GF-D8 (cell line): ENCODE measurements at regions not wholly inside any gene's neighbourhood (a gene's known extent, or its start where the extent isn't known, plus 50 kb on each side); places are given as distances from the start of the nearest gene placed in this dataset.
"Not testable (repeated sequence)": the region's sequence is repeated elsewhere in the genome, so short reads cannot be mapped to it uniquely, and the experiment has no call there.

Source experiments
- DNase-seq: peaks from one replicate; lab custom pipeline; 2025; lab: John Stamatoyannopoulos, UW

DNA sequence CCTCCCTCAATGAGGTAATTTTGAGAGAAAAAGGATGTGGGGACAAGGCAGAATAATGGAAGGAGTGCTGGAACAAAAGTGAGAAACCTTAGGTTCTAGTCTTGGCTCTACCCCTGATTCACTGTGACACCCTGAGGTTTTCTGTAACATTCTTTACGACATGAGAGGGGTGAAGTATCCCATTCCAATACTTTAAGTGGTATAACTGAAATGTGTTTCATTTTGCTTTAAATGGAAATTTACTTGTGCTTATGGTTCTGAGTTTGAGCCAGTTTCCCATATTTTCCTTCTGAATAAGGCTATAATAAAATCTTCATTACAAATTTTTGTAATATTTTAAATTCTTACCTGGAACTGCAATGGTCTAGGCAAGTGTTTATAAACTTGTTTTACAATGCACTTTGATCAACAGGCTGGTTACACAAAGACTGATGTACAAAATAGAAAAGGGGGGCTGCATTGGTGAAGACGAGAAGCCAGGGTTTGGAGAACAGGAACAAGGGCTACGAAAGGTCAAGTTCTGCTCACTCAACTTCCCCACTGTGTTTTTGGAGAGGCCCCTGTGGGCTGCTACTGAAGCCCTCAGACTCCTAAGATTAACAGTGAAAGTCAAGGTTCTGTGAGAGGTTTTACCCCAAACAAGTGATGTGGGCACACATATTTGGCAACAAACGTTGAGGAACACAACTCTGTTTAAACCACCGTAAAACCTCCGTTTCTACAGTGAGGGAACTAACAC lies 171.9 kb upstream of the ELL2 start:
- DNase-seq: no peak

- DNase-seq: no peak
Observed at GRCh38 chr5:96129276-96129675, 167.6 kb upstream of the ELL2 start.

- DNase-seq: no peak
Observed at GRCh38 chr5:96128204-96128864, 166.7 kb upstream of the ELL2 start.

DNA sequence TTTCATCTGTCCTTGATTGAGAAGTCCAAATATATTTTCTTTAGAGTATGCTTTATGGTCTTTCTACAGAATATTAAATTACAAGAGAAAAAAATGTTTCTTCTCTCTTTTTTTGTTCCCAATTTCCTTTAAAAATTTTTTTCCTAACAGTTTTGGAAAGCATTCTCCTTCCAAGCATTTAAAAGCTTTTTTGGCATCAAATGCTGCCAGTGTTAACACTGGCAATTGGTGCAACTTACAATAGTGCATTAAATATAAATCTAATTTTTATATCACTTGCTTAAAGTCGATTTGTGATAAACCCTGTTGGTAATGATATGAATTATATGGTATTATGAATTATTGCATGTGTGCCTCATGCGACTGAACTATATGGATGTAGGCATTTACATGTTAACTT lies 165.9 kb upstream of the ELL2 start:
- no peak for DNase-seq

DNA sequence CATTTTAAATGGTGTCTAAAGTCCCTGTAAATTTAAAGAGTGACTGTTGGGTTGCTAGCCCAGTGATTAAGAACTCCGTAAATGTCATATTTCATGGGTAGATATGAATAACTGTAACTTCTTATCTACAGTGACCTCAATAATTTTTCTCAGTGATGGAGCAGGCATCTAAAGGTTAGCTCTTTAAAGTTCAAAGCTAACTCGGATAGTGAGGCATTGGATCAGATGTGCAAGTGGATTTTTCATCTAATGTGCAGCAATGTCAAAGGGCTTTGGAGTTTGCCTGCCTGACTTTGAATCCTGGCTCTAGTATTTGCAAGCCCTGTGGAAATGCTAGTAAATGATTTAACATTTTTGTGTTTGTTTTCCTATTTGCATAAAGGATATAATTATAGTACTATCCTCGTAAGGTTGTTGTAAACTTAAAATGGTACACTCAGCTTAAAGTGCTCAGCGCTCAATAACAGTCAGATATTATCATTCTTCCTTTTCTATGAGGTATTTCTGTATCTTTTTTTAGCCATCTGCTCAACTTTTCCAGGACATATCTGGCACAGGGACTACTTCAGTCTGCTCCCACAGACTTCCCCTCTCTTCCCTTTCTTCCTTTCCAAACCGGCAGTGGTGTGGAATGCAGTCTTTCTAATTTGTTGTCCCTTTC lies 163.7 kb upstream of the ELL2 start:
- no peak for DNase-seq

GRCh38 chr5:96124589-96124988 lies 162.9 kb upstream of the ELL2 start:
- no peak for DNase-seq

DNA sequence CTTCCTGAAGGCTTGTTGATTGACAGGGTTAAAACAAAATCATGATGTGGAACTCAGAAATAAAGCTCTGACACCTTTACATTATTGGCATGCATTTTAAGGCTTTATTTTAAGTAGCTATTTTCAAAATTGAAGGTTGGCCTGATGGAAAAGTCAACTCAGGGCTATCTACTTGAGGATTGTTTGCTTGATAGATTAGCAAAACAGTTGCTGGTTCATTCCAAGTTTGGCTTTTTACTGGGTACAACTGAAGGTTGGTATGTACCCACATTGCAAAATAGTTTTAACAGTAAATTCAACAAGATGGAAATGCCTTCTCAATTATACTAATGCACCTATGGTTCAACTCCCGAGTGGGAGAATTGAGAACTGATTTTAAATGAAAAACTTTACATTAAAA lies 161.8 kb upstream of the ELL2 start:
- no peak for DNase-seq

GRCh38 chr5:96121364-96121763 lies 159.7 kb upstream of the ELL2 start:
- no peak for DNase-seq

DNA sequence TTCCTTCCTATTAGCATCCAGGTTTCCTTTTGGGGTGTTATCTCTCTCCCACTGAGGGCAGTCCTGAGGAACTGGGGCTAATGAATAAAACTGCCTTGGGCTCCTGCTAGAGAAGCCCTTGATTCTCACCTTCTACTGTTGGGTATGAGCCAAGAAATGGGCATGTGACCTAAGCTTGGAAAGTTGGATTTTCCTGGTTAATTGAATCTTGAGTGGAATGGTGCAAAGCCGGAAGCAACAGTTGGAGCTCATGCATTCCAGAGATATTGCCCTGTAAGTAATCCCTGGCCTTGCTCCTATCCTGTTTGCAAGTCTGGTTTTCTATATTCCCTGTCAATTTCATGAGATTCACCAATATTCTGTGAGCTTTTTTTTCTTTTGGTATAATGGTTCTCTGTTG lies 158.5 kb upstream of the ELL2 start:
- DNase-seq: no peak

DNA sequence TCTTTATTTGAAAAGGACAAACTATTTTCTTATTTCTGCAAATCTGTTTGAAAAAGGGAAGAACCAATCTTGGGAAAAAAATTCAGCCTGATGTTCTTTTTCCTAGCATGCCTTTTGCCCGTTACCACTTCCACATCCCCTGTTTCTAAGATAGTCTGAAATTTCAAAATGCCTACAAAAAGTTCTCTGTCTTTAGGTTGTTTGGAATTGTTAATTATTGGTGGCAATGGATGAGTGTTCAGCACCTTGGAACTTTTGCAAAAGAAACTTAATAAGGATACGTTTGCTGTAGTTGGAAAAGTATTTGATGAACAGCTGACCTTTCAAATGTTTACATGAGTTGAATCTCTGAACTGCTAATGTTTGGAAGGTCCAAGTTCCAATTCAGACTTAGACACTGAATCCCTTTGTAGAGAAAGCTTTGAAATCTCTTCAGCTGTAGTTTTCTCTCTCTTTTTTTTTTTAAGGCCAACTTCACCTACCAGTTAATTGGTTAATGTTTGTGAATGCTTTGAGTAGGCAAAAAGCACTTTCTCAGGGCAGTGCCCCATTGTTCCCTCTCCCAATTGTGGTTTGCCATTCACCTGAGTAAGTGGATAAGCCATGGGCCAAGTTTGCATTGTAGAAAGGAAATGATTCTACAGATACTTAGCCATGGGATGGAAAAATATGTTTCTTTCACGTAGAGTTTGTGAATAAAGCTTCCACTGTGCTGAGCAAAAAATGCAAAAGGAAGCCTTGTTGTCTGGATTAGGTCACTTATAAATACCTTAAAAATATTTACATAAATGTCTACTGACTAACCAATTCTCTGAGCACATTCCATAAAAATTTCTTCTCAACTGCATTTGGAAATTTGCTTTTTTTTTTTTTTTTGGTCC lies 156.4 kb upstream of the ELL2 start:
- DNase-seq: no peak

GRCh38 chr5:96115147-96115807 lies 153.6 kb upstream of the ELL2 start:
- DNase-seq: no peak

GRCh38 chr5:96114736-96115135 lies 153.1 kb upstream of the ELL2 start:
- no peak for DNase-seq

GRCh38 chr5:96113170-96113939 lies 151.7 kb upstream of the ELL2 start:
- DNase-seq: no peak

- DNase-seq: no peak
Observed at GRCh38 chr5:96112703-96113102, 151.1 kb upstream of the ELL2 start.

- no peak for DNase-seq
Observed at GRCh38 chr5:96112123-96112670, 150.5 kb upstream of the ELL2 start.

- DNase-seq: no peak
Observed at GRCh38 chr5:96111080-96111756, 149.6 kb upstream of the ELL2 start.

- no peak for DNase-seq
Observed at GRCh38 chr5:96110300-96110699, 148.6 kb upstream of the ELL2 start.

DNA sequence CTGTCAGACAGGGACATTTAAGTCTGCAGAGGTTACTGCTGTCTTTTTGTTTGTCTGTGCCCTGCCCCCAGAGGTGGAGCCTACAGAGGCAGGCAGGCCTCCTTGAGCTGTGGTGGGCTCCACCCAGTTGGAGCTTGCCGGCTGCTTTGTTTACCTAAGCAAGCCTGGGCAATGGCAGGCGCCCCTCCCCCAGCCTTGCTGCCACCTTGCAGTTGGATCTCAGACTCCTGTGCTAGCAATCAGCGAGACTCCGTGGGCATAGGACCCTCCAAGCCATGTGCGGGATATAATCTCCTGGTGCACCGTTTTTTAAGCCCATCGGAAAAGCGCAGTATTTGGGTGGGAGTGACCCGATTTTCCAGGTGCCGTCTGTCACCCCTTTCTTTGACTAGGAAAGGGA lies 147.0 kb upstream of the ELL2 start:
- not testable (repeated sequence) for DNase-seq

- DNase-seq: not testable (repeated sequence)
Observed at GRCh38 chr5:96103829-96104228, 142.2 kb upstream of the ELL2 start.
